Fibroblast of peridontal ligament (primary cell): ENCODE measurements at regions not wholly inside any gene's neighbourhood (a gene's known extent, or its start where the extent isn't known, plus 50 kb on each side); places are given as distances from the start of the nearest gene placed in this dataset.
"Not testable (repeated sequence)": the region's sequence is repeated elsewhere in the genome, so short reads cannot be mapped to it uniquely, and the experiment has no call there.

Experiments
- DNase-seq: peaks from one replicate; pipeline ENCODE4 v3.0.0-alpha.2; 2010; ENCODE audit errors: extremely low read depth

- no peak for DNase-seq
These were observed 1132.1 kb upstream of the ALCAM start for GRCh38 chr3:104234442-104235194.

DNA sequence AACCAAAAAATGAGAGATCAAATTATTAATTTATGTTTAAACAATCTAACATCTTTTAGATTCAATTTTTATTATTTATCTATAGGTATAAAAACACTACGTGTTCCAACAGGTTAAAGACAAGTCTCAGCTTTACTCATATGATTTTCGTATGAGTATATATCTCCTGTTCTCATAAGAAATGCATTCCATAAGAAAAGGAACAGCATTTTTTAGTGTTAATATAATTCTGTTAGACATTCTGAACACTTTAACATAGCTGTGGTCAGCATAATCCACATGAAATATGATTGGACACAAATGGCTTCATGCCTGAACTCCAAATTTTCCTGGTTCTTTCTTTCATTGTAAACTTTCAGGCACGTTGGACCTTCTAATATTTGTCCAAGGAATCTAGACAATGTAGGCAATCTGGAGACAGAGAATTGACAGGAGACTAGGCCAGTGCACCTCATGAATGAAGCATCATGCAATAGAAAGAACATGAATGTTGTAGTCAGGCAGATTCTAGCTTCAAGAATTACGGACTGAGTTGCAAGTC lies 1122.0 kb upstream of the ALCAM start:
- no peak for DNase-seq

GRCh38 chr3:104245261-104245660 lies 1121.4 kb upstream of the ALCAM start:
- no peak for DNase-seq

DNA sequence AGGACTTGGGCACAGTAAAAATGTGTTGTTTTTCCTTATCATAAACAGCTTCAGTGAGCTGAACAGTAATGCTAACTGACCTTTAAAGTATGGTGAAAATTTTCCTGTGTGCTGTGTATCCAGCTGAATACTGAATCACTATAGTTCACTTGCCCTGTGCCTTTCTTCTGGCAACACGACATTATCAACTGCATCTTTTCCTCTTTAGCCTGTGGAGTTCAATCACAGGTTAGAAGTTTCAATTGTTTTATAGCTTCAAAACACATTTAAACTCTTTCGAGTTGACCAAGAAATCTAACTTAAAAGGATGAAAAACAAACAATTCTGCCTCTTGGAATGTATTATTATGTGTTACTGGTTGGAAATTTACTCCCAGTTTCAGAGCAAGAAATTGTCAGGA lies 1120.7 kb upstream of the ALCAM start:
- DNase-seq = no peak

- no peak for DNase-seq
These were observed 1109.2 kb upstream of the ALCAM start for GRCh38 chr3:104257486-104257885.

DNA sequence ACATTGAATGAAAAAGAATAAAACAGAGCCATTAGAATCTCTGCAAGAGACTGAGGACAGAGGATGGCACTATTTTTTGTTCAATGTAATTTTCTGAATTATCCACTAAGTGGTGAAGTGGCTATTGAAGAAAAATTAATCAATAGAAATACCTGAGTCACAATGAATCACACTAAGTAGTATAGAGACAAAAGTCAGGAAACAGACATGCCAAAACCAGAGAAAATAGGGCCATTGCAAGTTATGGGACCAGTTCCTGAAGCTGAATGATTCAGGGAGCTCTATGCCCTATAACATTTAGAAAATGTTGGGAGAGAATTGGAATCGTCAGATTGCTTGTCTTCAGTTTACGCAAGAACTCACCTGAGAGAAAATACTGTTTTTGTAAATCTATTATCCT lies 1103.2 kb upstream of the ALCAM start:
- no peak for DNase-seq

DNA sequence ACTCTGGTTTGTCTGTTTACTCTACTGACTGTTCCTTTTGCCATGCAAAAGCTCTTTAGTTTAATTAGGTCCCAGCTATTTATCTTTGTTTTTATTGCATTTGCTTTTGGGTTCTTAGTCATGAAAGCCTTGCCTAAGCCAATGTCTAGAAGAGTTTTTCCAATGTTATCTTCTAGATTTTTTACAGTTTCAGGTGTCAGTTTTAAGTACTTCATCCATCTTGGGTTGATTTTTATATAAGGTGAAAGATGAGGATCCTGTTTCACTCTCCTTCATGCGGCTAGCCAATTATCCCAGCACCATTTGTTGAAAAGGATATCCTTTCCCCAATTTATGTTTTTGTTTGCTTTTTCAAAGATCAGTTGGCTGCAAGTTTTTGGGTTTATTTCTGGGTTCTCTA lies 1100.5 kb upstream of the ALCAM start:
- not testable (repeated sequence) for DNase-seq

DNA sequence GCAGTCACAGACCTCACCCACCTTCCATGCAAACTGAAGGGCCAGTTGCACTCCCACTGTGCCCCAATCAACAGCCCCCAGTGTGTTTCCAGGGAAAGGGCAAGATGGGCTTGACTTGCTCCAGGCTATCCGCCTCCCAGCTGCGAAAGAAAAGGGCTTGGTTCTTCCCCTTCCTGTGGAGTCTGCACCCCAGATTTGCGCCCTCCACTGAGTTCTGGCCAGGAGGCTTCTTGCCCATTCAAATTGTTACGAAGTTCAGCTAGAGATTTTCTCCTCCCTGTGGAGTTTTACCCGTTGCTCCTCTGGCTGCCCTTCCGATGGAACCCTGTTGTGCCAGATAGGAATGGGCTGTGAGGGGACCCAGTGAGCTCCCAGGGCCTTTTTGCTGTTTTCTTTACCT lies 1096.9 kb upstream of the ALCAM start:
- DNase-seq = no peak

- DNase-seq = peak; percentile 81
These were observed 1093.6 kb upstream of the ALCAM start for GRCh38 chr3:104273046-104273649.

GRCh38 chr3:104275199-104275598 lies 1091.5 kb upstream of the ALCAM start:
- no peak for DNase-seq

DNA sequence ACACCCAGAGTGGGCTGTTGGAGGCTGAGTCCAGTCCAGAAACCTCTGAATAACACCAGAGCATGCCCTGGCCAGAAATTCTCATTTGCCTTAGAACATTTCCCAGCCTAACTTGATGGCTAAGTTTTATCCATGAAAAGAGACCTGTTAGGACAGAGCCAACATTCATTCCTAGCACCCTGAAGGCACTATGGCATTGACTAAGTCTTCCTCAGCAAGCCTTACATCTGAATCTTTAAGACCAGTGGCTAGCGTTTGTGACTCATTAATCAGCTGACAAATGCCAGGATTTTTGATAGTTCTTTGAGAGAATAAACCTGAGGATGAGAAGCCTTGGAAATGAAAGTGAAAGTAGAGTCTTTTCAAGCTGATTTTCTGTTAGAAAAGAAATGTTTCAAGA lies 1087.1 kb upstream of the ALCAM start:
- DNase-seq = peak; percentile 73

DNA sequence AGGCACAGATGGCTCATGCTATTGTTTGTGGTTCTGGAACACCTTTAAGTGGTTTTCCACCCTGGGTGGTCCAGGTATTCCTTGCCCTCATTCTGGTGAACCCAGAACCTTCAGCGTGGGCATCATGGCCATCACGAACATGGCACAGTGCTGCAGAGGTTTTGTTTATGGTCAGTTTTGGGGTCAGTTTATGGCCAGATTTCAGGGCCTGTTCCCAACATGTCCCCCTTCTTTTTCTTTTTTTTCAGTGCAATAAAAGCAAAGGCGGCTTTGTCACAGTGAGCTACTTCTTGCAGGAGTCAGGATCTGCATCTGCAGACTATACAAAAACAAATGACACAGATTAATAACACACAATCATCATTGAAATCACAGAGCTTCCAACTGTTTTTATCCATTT lies 1085.0 kb upstream of the ALCAM start:
- no peak for DNase-seq

DNA sequence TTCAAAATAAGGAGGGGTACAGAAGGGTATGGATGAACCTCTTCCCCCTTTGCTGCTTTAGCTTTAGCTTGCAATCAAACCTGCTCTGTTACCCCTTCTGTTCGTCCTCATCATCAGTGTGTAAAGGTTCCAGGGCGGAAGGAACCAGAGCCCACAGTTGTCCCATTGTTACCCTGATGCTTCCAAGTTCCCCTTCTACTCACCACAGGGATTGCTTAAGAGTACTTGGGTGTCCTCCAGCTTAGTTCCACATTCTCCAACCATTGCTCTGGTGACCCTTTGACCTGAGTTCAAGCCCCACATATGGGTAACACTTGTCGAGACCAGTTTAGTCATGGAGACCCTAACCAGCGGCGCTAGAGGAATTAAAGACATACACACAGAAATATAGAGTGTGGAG lies 1080.1 kb upstream of the ALCAM start:
- no peak for DNase-seq

GRCh38 chr3:104291437-104291851 lies 1075.3 kb upstream of the ALCAM start:
- peak; percentile 55 for DNase-seq

DNA sequence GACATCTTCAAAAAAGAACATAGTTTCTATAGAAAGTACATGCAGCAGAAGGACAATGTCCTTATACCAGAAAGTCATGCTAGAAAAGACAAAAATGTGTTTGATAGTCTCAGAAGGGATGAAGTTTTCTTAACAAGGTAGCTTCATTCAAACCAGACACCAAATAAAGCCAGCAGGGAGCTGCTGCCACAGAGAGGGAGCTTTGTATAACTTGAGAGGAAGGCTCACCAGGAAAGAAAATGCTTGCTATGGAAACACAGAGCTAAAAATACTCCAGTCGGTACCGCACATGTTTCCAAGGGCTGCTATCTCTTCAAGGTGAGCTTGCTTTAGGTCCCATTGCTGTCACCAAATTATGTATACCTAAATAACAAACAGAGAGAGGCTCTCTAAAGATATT lies 1074.8 kb upstream of the ALCAM start:
- DNase-seq = peak; percentile 33

GRCh38 chr3:104297617-104298016 lies 1069.1 kb upstream of the ALCAM start:
- DNase-seq = no peak

DNA sequence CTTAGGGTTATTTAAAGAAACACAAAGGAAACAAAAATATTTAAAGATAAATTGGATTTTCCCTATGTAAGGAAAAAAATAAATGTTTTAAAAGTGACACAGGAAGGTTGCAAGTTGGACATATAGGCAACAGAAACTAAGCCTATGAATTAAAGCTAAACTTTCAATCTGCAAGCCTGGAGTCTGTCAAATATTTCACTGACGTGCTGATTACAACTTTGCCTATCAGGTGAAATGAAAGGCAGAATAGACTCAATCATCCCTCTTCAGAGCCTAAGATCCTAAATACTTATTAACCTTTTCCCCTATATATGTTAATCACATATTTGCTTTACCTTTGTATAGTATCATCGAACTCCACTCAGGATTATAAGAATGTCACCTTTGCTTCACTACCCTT lies 1068.0 kb upstream of the ALCAM start:
- no peak for DNase-seq

- peak; percentile 48 for DNase-seq
These were observed 1050.6 kb upstream of the ALCAM start for GRCh38 chr3:104316118-104316517.

- DNase-seq = no peak
These were observed 1043.5 kb upstream of the ALCAM start for GRCh38 chr3:104323226-104323625.

GRCh38 chr3:104347291-104347690 lies 1019.4 kb upstream of the ALCAM start:
- DNase-seq = peak; percentile 57

GRCh38 chr3:104349836-104350235 lies 1016.9 kb upstream of the ALCAM start:
- peak; percentile 72 for DNase-seq

GRCh38 chr3:104353951-104354350 lies 1012.8 kb upstream of the ALCAM start:
- DNase-seq = no peak

DNA sequence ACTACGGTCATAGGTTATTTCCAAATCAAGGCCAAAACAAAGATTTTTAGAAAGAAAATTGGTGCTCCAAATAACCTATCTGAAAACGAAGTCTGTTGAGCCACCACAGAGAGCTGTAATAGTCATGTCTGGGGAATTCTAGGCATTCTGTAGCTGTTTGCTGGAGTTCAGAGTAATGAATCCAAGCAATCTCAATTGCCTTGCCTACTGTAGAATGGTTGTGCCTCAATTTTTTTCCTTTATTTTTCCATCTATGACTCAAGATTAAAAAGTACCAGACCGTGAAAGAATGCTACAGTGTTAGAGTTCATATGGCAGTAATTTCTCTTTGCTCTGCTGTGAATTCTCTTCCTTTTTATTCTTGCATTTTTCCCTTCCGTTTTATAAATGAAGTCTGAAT lies 1007.2 kb upstream of the ALCAM start:
- peak; percentile 97 for DNase-seq
